Activated CD4-positive, alpha-beta T cell treated with anti-CD3 and anti-CD28 coated beads for 36 hours (primary cell): ENCODE measurements at regions not wholly inside any gene's neighbourhood (a gene's known extent, or its start where the extent isn't known, plus 50 kb on each side); places are given as distances from the start of the nearest gene placed in this dataset.

Experiments used
- ATAC-seq: fragments of 200-7000 bp; cut with Tn5 transposase; one replicate; pipeline ENCODE4 v1.10.0; 2021; ENCODE audit warnings: mild to moderate bottlenecking, moderate library complexity
- CTCF ChIA-PET: fragments of 350-600 bp; sonication (Branson Sonifier 250); formaldehyde crosslinking; loops from one replicate; lab custom pipeline; 2021; ENCODE audit warnings: antibody characterized with exemption; lab: Charles Lee
- POLR2A ChIA-PET: fragments of 350-600 bp; sonication (Branson Sonifier 250); formaldehyde crosslinking; loops from one replicate; lab custom pipeline; 2021; ENCODE audit warnings: antibody characterized with exemption, inconsistent platforms; lab: Charles Lee
- DNase-seq: peaks from one replicate; pipeline ENCODE4 v3.0.0-alpha.2; 2020
- H3K27ac Mint-ChIP-seq: one replicate; pipeline ENCODE4 v1.8.0; 2021; ENCODE audit warnings: mixed read lengths
- H3K27me3 Mint-ChIP-seq: one replicate; pipeline ENCODE4 v1.8.0; 2021; ENCODE audit warnings: mixed read lengths
- H3K36me3 Mint-ChIP-seq: one replicate; pipeline ENCODE4 v1.8.0; 2021; ENCODE audit warnings: low read depth, mixed read lengths
- H3K4me1 Mint-ChIP-seq: one replicate; pipeline ENCODE4 v1.8.0; 2021; ENCODE audit warnings: mixed read lengths
- H3K4me3 Mint-ChIP-seq: one replicate; pipeline ENCODE4 v1.8.0; 2021; ENCODE audit warnings: mild to moderate bottlenecking, moderate library complexity, mixed read lengths
- H3K9me3 Mint-ChIP-seq: one replicate; pipeline ENCODE4 v1.8.0; 2021; ENCODE audit warnings: low read depth, mixed read lengths
- intact Hi-C, 2 experiments: fragments of 100-400 bp; cut with DNase I in 1 of 2; cut with micrococcal nuclease in 1 of 2; formaldehyde crosslinking; loops; one replicate each; pipeline versions ENCODE4 v1.14.2 to v1.15.1; 2022 to 2024; cut with DNase I, micrococcal nuclease

- no peak for DNase-seq
- POLR2A ChIA-PET: no interaction called here
Measured at GRCh38 chr2:200221055-200221955, 85.2 kb upstream of the SPATS2L start.

GRCh38 chr2:200222791-200223190, 83.7 kb upstream of the SPATS2L start:
- no peak for DNase-seq
- Mint-ChIP-seq H3K27ac (no peak overlapping the region), H3K27me3 (peaks cover 6% of the 10 kb centered on the region), H3K9me3 (no peaks in the 10 kb centered on the region), H3K36me3 (no peaks in the 10 kb centered on the region), H3K4me1 (no peaks in the 10 kb centered on the region), H3K4me3 (no peak overlapping the region)
- no peak for ATAC-seq
- intact Hi-C loops: no loop called here
- ChIA-PET POLR2A (no interaction called here), CTCF (no interaction called here)

More at GRCh38 chr2:200221055-200221955, 85.2 kb upstream of the SPATS2L start:
- H3K27me3 Mint-ChIP-seq: peaks cover 6% of the 10 kb centered on the region
- CTCF ChIA-PET: interaction anchor here (0.5 to 1.0 kb wide), 2 partner anchors 246 to 1658 kb away, joined by 3 read pairs; no protein-coding TSS in a partner anchor
- no peaks in the 10 kb centered on the region for H3K36me3 Mint-ChIP-seq
- H3K27ac Mint-ChIP-seq: no peak overlapping the region
- no peaks in the 10 kb centered on the region for H3K4me1 Mint-ChIP-seq
- no peak for ATAC-seq
- H3K9me3 Mint-ChIP-seq: no peaks in the 10 kb centered on the region
- no peak overlapping the region for H3K4me3 Mint-ChIP-seq
- intact Hi-C loops: no loop called here

DNA sequence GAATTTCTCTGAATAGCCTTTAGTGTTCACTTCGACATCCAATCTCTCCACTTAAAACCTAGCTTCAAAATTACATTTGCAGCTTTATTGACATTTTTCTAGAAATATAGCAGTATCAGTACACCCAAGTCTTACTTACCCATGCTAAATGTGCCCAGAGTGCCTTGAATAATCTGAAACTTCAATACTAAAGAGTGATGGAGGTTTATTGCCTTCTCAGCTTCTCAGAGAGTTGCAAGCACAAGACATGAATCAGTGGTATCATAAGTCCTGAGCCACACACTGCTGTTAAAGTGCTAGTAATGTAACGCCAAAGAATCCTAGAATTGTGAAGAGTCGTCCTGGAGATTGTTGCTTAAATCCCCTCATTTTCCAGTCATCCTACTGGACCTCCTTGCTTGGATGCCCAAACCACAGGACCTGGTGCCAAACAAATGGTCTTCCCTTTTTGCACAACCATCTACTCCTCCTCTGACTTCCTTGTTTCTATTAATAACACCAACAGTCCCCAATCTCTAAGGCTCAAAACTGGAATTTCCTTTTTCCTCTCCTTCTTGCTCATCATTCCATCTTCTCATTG, 83.2 kb upstream of the SPATS2L start:
- ChIA-PET CTCF (no interaction called here), POLR2A (no interaction called here)
- intact Hi-C loops: no loop called here
- ATAC-seq (no peak), DNase-seq (no peak)
- no peak overlapping the region for H3K4me3 Mint-ChIP-seq
- no peak overlapping the region for H3K27ac Mint-ChIP-seq
- H3K4me1 Mint-ChIP-seq: no peaks in the 10 kb centered on the region
- no peaks in the 10 kb centered on the region for H3K36me3 Mint-ChIP-seq
- peaks cover 6% of the 10 kb centered on the region for H3K27me3 Mint-ChIP-seq
- H3K9me3 Mint-ChIP-seq: no peaks in the 10 kb centered on the region

DNA sequence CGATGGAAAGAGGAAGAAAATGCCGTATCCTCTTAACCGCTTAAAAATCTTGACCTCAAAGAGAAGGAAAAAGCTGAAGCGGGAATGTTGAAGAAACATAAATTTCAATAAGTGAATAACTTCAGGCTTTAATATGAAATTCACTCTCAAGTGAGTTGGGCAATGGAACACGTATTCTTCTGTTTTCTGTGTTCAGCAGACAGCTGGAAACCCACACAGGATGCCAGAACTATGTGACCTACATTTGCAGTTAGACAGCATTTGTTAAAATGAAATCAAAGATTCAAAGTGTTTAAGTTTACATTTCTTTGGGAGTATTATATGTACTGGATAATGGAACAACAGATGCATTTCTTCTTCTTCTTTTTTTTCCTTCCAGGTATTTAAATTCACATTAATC, 80.5 kb upstream of the SPATS2L start:
- Mint-ChIP-seq H3K9me3 (no peaks in the 10 kb centered on the region), H3K36me3 (no peaks in the 10 kb centered on the region), H3K4me3 (no peak overlapping the region), H3K27ac (no peak overlapping the region), H3K27me3 (peaks cover 6% of the 10 kb centered on the region), H3K4me1 (no peaks in the 10 kb centered on the region)
- ATAC-seq (no peak), DNase-seq (no peak)
- CTCF ChIA-PET: interaction anchor here (0.6 kb wide), 1 partner anchor 251 kb away, joined by 3 read pairs; no protein-coding TSS in a partner anchor
- POLR2A ChIA-PET: interaction anchor here (0.5 kb wide), 1 partner anchor 256 kb away, joined by 3 read pairs; no protein-coding TSS in a partner anchor
- intact Hi-C loops: no loop called here

DNA sequence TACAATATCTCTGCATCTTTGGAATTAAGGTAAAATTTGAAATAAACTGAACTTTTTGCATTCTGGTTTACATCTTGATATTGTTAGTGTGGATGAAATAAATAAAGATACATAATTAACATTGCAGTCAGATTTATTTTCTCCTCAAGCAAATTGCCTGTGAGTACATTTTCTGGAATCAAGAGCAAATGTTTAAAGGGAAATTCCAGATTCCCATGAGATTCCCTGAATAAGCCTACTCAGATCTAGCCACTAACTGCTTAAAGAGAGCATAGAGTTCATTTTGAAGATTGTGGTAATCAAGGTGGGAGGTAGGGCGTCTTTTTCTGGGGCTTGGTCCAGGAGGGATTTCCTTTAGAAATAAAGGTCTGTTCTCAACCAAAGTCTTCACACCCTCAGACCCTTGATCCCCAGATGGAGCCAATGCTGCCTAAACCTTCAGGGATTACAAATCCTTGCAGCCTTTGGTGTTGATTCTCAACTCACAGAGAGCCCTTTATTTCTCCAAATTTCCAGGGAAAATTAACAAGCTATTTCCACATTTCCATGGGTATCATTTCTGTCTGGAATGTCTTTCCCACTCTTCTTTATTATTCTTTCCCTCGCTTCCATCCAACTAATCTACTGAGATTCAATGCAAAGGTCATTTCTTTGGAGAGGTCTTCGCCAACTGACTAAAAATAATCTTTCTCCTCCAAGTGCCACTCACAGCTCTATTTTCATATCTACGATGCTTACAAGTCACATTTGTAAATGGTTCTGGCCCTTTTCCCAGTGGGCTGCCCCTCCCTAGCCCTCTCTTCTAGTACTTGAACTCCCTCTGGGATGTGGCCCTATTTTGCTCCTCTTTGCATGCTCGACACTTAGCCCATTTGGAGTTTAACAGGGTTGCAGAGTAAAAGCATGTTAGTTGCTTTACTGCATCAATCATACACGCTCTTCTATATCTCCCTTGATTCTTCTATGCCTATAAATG, 79.8 kb upstream of the SPATS2L start:
- DNase-seq (no peak), ATAC-seq (no peak)
- ChIA-PET POLR2A (no interaction called here), CTCF (no interaction called here)
- H3K4me1 Mint-ChIP-seq: no peaks in the 10 kb centered on the region
- no peak overlapping the region for H3K4me3 Mint-ChIP-seq
- peaks cover 4% of the 10 kb centered on the region for H3K27me3 Mint-ChIP-seq
- no peak overlapping the region for H3K27ac Mint-ChIP-seq
- H3K9me3 Mint-ChIP-seq: no peaks in the 10 kb centered on the region
- intact Hi-C loops: no loop called here
- H3K36me3 Mint-ChIP-seq: no peaks in the 10 kb centered on the region

- ATAC-seq (no peak), DNase-seq (no peak)
- intact Hi-C loops: no loop called here
- no peaks in the 10 kb centered on the region for H3K9me3 Mint-ChIP-seq
- H3K4me3 Mint-ChIP-seq: no peak overlapping the region
- H3K27ac Mint-ChIP-seq: no peak overlapping the region
- POLR2A ChIA-PET: interaction anchor here (0.5 kb wide), 1 partner anchor 13 kb away, joined by 3 read pairs; no protein-coding TSS in a partner anchor
- CTCF ChIA-PET: no interaction called here
- H3K4me1 Mint-ChIP-seq: no peaks in the 10 kb centered on the region
- H3K36me3 Mint-ChIP-seq: no peaks in the 10 kb centered on the region
- H3K27me3 Mint-ChIP-seq: peaks cover 4% of the 10 kb centered on the region
Measured at GRCh38 chr2:200230716-200231115, 75.8 kb upstream of the SPATS2L start.

GRCh38 chr2:200235533-200235932, 71.0 kb upstream of the SPATS2L start:
- Mint-ChIP-seq H3K27me3 (peaks cover 3% of the 10 kb centered on the region), H3K4me1 (peaks cover 2% of the 10 kb centered on the region), H3K9me3 (no peaks in the 10 kb centered on the region), H3K27ac (no peak overlapping the region), H3K4me3 (no peak overlapping the region), H3K36me3 (no peaks in the 10 kb centered on the region)
- intact Hi-C loops: no loop called here
- ATAC-seq (no peak), DNase-seq (no peak)
- ChIA-PET POLR2A (interaction anchor here (0.6 kb wide), 1 partner anchor 13 kb away, joined by 3 read pairs; no protein-coding TSS in a partner anchor), CTCF (interaction anchor here (0.6 kb wide), 1 partner anchor 194 kb away, joined by 3 read pairs; no protein-coding TSS in a partner anchor)

GRCh38 chr2:200239216-200239615, 67.3 kb upstream of the SPATS2L start:
- peaks cover 3% of the 10 kb centered on the region for H3K27me3 Mint-ChIP-seq
- no peak overlapping the region for H3K4me3 Mint-ChIP-seq
- H3K36me3 Mint-ChIP-seq: no peaks in the 10 kb centered on the region
- intact Hi-C loops: no loop called here
- peak; percentile 12 for DNase-seq
- peak; percentile 64 for ATAC-seq
- ChIA-PET POLR2A (interaction anchor here (0.6 kb wide), 1 partner anchor 20 kb away, joined by 3 read pairs; no protein-coding TSS in a partner anchor), CTCF (no interaction called here)
- H3K27ac Mint-ChIP-seq: no peak overlapping the region
- no peaks in the 10 kb centered on the region for H3K9me3 Mint-ChIP-seq
- peaks cover 2% of the 10 kb centered on the region for H3K4me1 Mint-ChIP-seq

GRCh38 chr2:200242570-200242969, 63.9 kb upstream of the SPATS2L start:
- Mint-ChIP-seq H3K27me3 (peaks cover 3% of the 10 kb centered on the region), H3K4me3 (no peak overlapping the region), H3K27ac (no peak overlapping the region), H3K9me3 (no peaks in the 10 kb centered on the region), H3K36me3 (no peaks in the 10 kb centered on the region), H3K4me1 (peaks cover 2% of the 10 kb centered on the region)
- DNase-seq (no peak), ATAC-seq (no peak)
- ChIA-PET CTCF (interaction anchor here (1.1 kb wide), 1 partner anchor 8 kb away, joined by 3 read pairs; no protein-coding TSS in a partner anchor), POLR2A (no interaction called here)
- intact Hi-C loops: no loop called here

GRCh38 chr2:200243441-200243840, 63.1 kb upstream of the SPATS2L start:
- CTCF ChIA-PET: interaction anchor here (0.7 to 1.1 kb wide), 2 partner anchors 9 to 184 kb away, joined by 3 read pairs; no protein-coding TSS in a partner anchor
- POLR2A ChIA-PET: no interaction called here
- Mint-ChIP-seq H3K36me3 (no peaks in the 10 kb centered on the region), H3K27ac (no peak overlapping the region), H3K27me3 (peaks cover 7% of the 10 kb centered on the region), H3K9me3 (no peaks in the 10 kb centered on the region), H3K4me3 (no peak overlapping the region), H3K4me1 (peaks cover 2% of the 10 kb centered on the region)
- DNase-seq (no peak), ATAC-seq (no peak)
- intact Hi-C loops: no loop called here

DNA sequence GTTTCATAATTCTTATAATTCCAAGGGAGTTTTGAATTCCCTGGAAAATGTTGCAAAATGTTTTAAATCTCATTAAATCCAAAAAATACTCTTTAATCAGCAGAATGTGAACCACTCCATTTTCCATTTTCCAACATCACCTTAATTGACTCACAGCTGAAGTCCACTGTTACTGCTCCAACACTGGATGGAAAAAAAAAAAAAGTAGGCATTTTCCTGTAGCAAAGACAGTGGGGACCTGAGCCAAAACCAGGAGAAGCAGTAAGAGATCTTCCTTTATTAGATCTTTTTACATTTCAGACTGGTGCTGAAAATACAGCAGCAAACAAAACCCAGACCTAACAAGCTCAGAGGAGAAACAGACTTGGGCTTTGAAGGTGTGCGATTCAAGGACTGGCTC, 62.4 kb upstream of the SPATS2L start:
- ATAC-seq: no peak
- H3K9me3 Mint-ChIP-seq: no peaks in the 10 kb centered on the region

More for the DNA sequence above, 62.4 kb upstream of the SPATS2L start:
- Mint-ChIP-seq H3K4me3 (no peak overlapping the region), H3K4me1 (peaks cover 2% of the 10 kb centered on the region), H3K36me3 (no peaks in the 10 kb centered on the region), H3K27me3 (peaks cover 7% of the 10 kb centered on the region), H3K27ac (no peak overlapping the region)
- ChIA-PET POLR2A (no interaction called here), CTCF (interaction anchor here (0.6 to 0.8 kb wide), 3 partner anchors 28 to 185 kb away, joined by 3 read pairs; no protein-coding TSS in a partner anchor)
- DNase-seq: no peak
- intact Hi-C loops: no loop called here
